Keratinocyte (primary cell): ENCODE measurements at regions not wholly inside any gene's neighbourhood (a gene's known extent, or its start where the extent isn't known, plus 50 kb on each side); places are given as distances from the start of the nearest gene placed in this dataset.

Experiments
- DNase-seq: peaks from one replicate; pipeline ENCODE4 v3.0.0-alpha.2; 2011; ENCODE audit warnings: low read depth, missing footprints, low spot score
- FAIRE-seq: peaks from 2 replicates; lab custom pipeline; 2011; peaks lifted over from hg19 to GRCh38; lab: Jason Lieb, UNC
- H2AFZ ChIP-seq: 2 replicates; pipeline ENCODE4 v1.6.0; 2012; ENCODE audit warnings: low read length, control low read depth, inconsistent platforms; ENCODE audit not compliant: control insufficient read depth
- H3K27ac ChIP-seq: 2 replicates; pipeline ENCODE4 v1.5.1; 2011; ENCODE audit warnings: low read length; ENCODE audit not compliant: control insufficient read depth, insufficient read depth
- H3K27me3 ChIP-seq: 3 replicates; pipeline ENCODE4 v1.6.0; 2011; ENCODE audit warnings: low read length; ENCODE audit not compliant: control insufficient read depth, insufficient read depth; ENCODE audit errors: extremely low read depth
- H3K36me3 ChIP-seq, 2 experiments: 2 replicates in 1 of 2; 3 replicates in 1 of 2; pipeline ENCODE4 v1.5.1; 2011; ENCODE audit warnings: low read length in 2 of 2, mild to moderate bottlenecking in 1 of 2; ENCODE audit not compliant: control insufficient read depth in 2 of 2, insufficient read depth in 2 of 2; ENCODE audit errors: extremely low read depth in 1 of 2
- H3K4me1 ChIP-seq: 3 replicates; pipeline ENCODE4 v1.5.1; 2011; ENCODE audit warnings: low read length; ENCODE audit not compliant: control insufficient read depth, insufficient read depth; ENCODE audit errors: extremely low read depth
- H3K4me2 ChIP-seq: 3 replicates; pipeline ENCODE4 v1.6.0; 2011; ENCODE audit warnings: low read depth, low read length; ENCODE audit not compliant: control insufficient read depth, insufficient read depth; ENCODE audit errors: extremely low read depth
- H3K4me3 ChIP-seq, 3 experiments: fragments of 200-600 bp in 1 of 3; sonication (generic) in 1 of 3; 2 replicates in 2 of 3; 3 replicates in 1 of 3; pipeline ENCODE4 v1.5.1; 2011 to 2016; ENCODE audit warnings: low read length in 3 of 3, mild to moderate bottlenecking in 3 of 3, control low read depth in 2 of 3, inconsistent platforms in 1 of 3, low read depth in 1 of 3, mixed read lengths in 1 of 3, mixed run types in 1 of 3, moderate library complexity in 1 of 3; ENCODE audit not compliant: control insufficient read depth in 2 of 3, insufficient read depth in 2 of 3; ENCODE audit errors: extremely low read depth in 1 of 3
- H3K79me2 ChIP-seq: 2 replicates; pipeline ENCODE4 v1.6.0; 2012; ENCODE audit warnings: low read length; ENCODE audit not compliant: control insufficient read depth, insufficient read depth
- H3K9ac ChIP-seq: 3 replicates; pipeline ENCODE4 v1.6.0; 2011; ENCODE audit warnings: low read length; ENCODE audit not compliant: control insufficient read depth, insufficient read depth; ENCODE audit errors: extremely low read depth
- H3K9me1 ChIP-seq: 3 replicates; pipeline ENCODE4 v1.6.0; 2011; ENCODE audit warnings: low read length; ENCODE audit not compliant: control insufficient read depth, insufficient read depth; ENCODE audit errors: extremely low read depth
- H3K9me3 ChIP-seq: 2 replicates; pipeline ENCODE4 v1.5.1; 2012; ENCODE audit warnings: low read depth, low read length; ENCODE audit not compliant: control insufficient read depth
- H4K20me1 ChIP-seq: 3 replicates; pipeline ENCODE4 v1.6.0; 2011; ENCODE audit warnings: low read length; ENCODE audit not compliant: control insufficient read depth, insufficient read depth; ENCODE audit errors: extremely low read depth
- CTCF ChIP-seq, 3 experiments: IDR thresholded peaks in 1 of 3; conservative IDR thresholded peaks in 1 of 3; optimal IDR thresholded peaks in 1 of 3; 2 replicates in 2 of 3; 3 replicates in 1 of 3; pipeline versions ENCODE3 to v1.5.1; 2011; ENCODE audit warnings: low read length in 3 of 3, mild to moderate bottlenecking in 3 of 3, moderate library complexity in 2 of 3, control low read depth in 1 of 3, inconsistent platforms in 1 of 3; ENCODE audit not compliant: insufficient read depth in 2 of 3; ENCODE audit errors: extremely low read depth in 1 of 3
- EZH2 ChIP-seq: IDR thresholded peaks from one replicate; pipeline ENCODE4 v1.6.1; 2012; ENCODE audit warnings: inconsistent platforms, mild to moderate bottlenecking, low read length, moderate library complexity
- dilution Hi-C: fragments of 300-500 bp; cut with MboI; formaldehyde crosslinking; loops from one replicate; pipeline ENCODE4 v1.7.0; 2020; ENCODE audit warnings: low sequenced_read_pairs; ENCODE audit not compliant: extremely low pct_ligation_motif_present

- FAIRE-seq (no peak), DNase-seq (no peak)
- Histone ChIP-seq H3K27me3 (no peaks in the 10 kb centered on the region), H2AFZ (no peak overlapping the region), H3K27ac (no peak overlapping the region), H3K79me2 (no peaks in the 10 kb centered on the region), H3K4me3 (no peak overlapping the region), H3K9me1 (no peaks in the 10 kb centered on the region), H4K20me1 (no peaks in the 10 kb centered on the region), H3K9me3 (no peaks in the 10 kb centered on the region), H3K36me3 (no peaks in the 10 kb centered on the region), H3K4me2 (no peak overlapping the region), H3K9ac (no peak overlapping the region), H3K4me1 (no peaks in the 10 kb centered on the region)
- dilution Hi-C loops, result no loop called here
- TF ChIP-seq CTCF (optimal IDR thresholded peaks at IDR 0.05 in 1 of 3, IDR thresholded peaks at IDR 0.05 in 1 of 3, conservative IDR thresholded peaks at IDR 0.05 in 1 of 3; ENCODE audit: extremely low read depth in 1 of 3, insufficient read depth in 2 of 3, low read length in 3 of 3) (no peak), EZH2 (no peak)
These were observed 300.2 kb upstream of the CLNK start for GRCh38 chr4:10984815-10985214.

DNA sequence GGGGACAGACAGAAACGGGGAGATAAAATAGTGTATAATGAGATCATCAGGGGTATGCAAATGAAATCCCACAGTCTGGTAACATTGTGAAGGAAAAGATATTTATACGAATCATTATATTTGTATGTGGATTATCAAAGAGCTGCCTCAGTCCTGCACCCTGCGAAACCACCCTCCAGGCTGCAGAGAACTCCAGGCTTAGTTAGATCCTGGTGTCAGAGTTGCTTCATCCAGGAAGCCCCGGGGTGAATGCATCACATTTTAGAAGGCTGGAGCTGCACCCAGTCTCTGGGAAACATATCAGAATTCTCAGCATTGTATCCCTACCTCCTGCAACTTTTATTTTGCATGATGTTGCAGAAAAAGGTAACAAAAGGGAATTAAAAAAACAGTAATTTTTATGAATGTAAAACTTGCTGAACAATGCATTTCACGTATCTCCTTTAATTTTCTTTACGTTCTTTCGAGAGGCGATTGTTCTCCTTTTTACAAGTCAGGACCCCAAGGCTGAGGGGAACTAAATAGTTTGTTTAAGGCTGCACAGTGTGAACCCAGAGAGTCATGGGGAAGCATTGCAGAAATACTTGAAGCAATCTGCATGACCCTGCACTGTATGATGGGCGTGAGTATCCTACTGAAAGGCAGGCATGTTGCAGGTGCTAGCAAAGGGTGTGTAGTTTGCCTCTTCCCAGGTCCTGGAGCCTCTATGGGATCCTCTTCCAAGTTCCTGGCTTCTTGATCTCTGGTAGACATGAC, 299.5 kb upstream of the CLNK start:
- DNase-seq, result no peak
- no peaks in the 10 kb centered on the region for H3K36me3 ChIP-seq
- H3K27me3 ChIP-seq, result no peaks in the 10 kb centered on the region
- H3K4me3 ChIP-seq, result no peak overlapping the region
- H3K4me1 ChIP-seq, result no peaks in the 10 kb centered on the region
- no peaks in the 10 kb centered on the region for H3K79me2 ChIP-seq
- H3K4me2 ChIP-seq, result no peak overlapping the region
- H4K20me1 ChIP-seq, result no peaks in the 10 kb centered on the region
- dilution Hi-C loops, result no loop called here
- no peaks in the 10 kb centered on the region for H3K9me3 ChIP-seq
- TF ChIP-seq CTCF (optimal IDR thresholded peaks at IDR 0.05 in 1 of 3, IDR thresholded peaks at IDR 0.05 in 1 of 3, conservative IDR thresholded peaks at IDR 0.05 in 1 of 3; ENCODE audit: extremely low read depth in 1 of 3, insufficient read depth in 2 of 3, low read length in 3 of 3) (no peak), EZH2 (no peak)
- no peak overlapping the region for H3K27ac ChIP-seq
- H3K9ac ChIP-seq, result no peak overlapping the region
- no peaks in the 10 kb centered on the region for H3K9me1 ChIP-seq
- no peak overlapping the region for H2AFZ ChIP-seq
- FAIRE-seq, result no peak
